Bronchial epithelial cell (primary cell): ENCODE measurements at regions not wholly inside any gene's neighbourhood (a gene's known extent, or its start where the extent isn't known, plus 50 kb on each side); places are given as distances from the start of the nearest gene placed in this dataset.

Experiments used
- DNase-seq: peaks from one replicate; pipeline ENCODE4 v3.0.0-alpha.2; 2010; ENCODE audit warnings: low read depth
- FAIRE-seq: peaks from 2 replicates; lab custom pipeline; 2011; peaks lifted over from hg19 to GRCh38; lab: Jason Lieb, UNC
- H3K27me3 ChIP-seq: 2 replicates; pipeline ENCODE4 v1.5.1; 2011; ENCODE audit warnings: low read length; ENCODE audit not compliant: control insufficient read depth, insufficient read depth
- H3K36me3 ChIP-seq: 2 replicates; pipeline ENCODE4 v1.5.1; 2011; ENCODE audit warnings: low read length; ENCODE audit not compliant: control insufficient read depth, insufficient read depth
- H3K4me3 ChIP-seq: 2 replicates; pipeline ENCODE4 v1.5.1; 2011; ENCODE audit warnings: mild to moderate bottlenecking, low read depth, low read length, control low read depth
- CTCF ChIP-seq: IDR thresholded peaks from 2 replicates; pipeline ENCODE4 v1.5.1; 2011; ENCODE audit warnings: mild to moderate bottlenecking, moderate library complexity, low read length, control low read depth, inconsistent platforms; ENCODE audit not compliant: insufficient read depth, severe bottlenecking

- DNase-seq = no peak
Measured at GRCh38 chr6:142561511-142562265, 259.9 kb downstream of the ADGRG6 start.

DNA sequence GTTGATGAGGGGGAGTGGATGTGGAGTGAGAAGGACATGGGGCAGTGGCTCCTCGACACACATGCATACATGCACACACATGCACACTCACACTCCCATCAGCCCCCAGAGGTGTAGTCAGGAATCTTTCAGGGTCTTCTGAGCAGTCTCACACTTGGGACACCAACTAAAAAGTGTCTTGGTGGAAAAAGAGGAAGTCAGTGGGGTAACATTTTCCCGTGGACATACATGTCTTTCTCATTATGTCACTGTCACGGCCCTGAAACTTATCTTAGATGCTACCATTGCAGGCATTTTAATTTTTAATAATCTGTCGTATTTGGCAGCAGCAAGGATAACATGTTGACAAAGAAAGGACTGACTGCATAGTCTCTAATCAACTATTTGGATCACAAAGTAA lies 261.1 kb downstream of the ADGRG6 start:
- Histone ChIP-seq H3K27me3 (no peaks in the 10 kb centered on the region), H3K36me3 (no peaks in the 10 kb centered on the region), H3K4me3 (no peak overlapping the region)
- no peak for FAIRE-seq
- TF ChIP-seq CTCF = no peak
- DNase-seq = no peak

More at GRCh38 chr6:142561511-142562265, 259.9 kb downstream of the ADGRG6 start:
- H3K27me3 ChIP-seq = no peaks in the 10 kb centered on the region
- TF ChIP-seq CTCF = no peak
- no peak overlapping the region for H3K4me3 ChIP-seq
- FAIRE-seq = no peak
- H3K36me3 ChIP-seq = no peaks in the 10 kb centered on the region

DNA sequence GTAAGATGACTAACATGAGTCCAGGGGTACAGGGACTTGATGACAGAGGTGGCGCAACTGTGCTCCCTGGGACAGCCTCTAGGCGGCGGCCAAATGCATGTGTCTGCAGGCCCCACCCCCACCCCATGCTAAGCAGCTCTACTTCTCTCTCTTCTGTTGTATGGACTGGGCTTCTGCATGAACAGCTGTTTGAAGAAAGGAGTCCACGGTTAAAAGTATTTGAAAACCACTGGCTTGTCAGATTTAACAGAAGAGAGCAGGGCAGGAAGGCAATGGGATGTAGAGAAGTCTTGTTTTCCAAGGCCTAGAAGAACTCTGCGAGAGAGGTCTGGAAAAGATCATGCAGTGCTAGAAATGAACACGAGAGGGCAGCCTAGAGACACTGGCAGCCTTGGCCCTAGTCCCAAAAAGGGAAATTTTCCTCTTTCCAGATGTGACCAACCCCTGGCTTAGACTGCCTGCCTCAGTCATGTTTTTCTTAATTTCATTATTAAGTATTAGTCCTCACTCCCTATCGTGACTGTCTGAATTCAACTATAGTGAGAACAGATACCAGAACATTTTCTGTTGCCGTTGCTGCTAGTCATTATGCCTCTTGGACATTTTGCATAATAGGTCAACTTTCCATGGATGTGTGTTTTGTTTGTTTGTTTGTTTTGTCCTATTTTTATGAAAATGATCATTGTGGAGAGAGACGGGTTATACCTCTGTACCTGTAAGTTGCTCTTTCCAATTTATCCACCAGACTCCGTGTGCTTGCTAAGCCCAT lies 265.0 kb downstream of the ADGRG6 start:
- Histone ChIP-seq H3K36me3 (no peaks in the 10 kb centered on the region), H3K4me3 (no peak overlapping the region), H3K27me3 (no peaks in the 10 kb centered on the region)
- TF ChIP-seq CTCF = peak; percentile 93
- DNase-seq = peak; percentile 58
- no peak for FAIRE-seq

DNA sequence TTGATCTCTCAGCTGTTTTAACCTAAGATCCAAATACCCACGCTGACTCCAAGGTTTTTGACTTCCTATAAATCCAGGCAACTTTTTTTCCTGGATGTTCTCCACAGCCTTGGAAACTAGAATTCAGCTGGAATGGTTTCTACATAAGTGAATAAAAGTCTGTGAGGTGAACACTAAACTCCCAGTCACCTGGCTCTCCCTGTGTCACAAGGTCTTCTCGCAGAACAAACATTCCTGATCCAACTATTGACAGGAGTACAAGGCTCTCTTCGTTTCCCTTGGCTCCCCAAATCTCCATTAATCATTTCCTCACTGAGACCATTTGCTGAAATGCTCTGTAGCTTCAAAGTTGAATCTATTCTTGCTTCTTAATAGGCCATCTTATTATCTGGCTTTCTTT lies 265.7 kb downstream of the ADGRG6 start:
- H3K27me3 ChIP-seq = no peaks in the 10 kb centered on the region
- FAIRE-seq = no peak
- TF ChIP-seq CTCF = no peak

DNA sequence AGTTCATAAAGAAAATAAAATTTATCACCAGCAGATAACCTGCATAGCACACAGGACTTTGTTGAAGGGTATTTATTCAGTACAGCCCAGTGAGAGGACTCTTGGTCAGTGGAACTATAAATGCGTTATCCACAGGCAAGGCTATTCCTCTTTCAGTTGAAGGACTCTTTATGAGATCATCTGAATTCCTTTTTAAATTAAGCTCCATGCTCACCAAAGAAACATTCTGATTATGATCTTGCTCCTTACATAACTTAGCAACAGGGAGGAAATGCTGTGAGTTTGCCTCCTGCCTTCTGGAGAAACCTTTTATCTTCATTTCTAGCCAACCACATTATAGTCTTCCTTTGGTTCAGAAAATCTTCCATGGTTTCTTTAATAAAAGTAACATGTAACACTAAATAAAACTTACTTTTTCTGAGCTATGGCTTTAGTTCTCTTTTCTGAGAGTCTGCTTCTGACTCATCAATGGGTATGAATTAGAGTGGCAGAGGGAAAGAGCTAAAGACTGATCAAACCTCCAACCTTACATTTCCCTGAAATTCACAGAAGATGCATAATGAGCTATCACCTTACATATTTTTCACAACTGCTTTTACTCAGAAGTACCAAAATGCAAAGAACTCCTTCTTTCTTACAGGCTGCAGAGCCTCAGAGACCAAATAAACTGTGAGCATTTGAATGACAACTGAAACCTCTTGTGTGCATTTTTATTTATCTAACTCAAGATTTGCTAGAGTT lies 267.2 kb downstream of the ADGRG6 start:
- Histone ChIP-seq H3K4me3 (no peak overlapping the region), H3K36me3 (no peaks in the 10 kb centered on the region), H3K27me3 (no peaks in the 10 kb centered on the region)
- no peak for TF ChIP-seq CTCF
- DNase-seq (peak; percentile 43), FAIRE-seq (no peak)

More for the DNA sequence above, 265.7 kb downstream of the ADGRG6 start:
- Histone ChIP-seq H3K36me3 (no peaks in the 10 kb centered on the region), H3K4me3 (no peak overlapping the region)
- DNase-seq = no peak
